T-cell (primary cell): ENCODE measurements at regions not wholly inside any gene's neighbourhood (a gene's known extent, or its start where the extent isn't known, plus 50 kb on each side); places are given as distances from the start of the nearest gene placed in this dataset.

Experiments
- ATAC-seq, 4 experiments: fragments of 200-7000 bp in 3 of 4; fragments of 150-1000 bp in 1 of 4; cut with Tn5 transposase; replicated peaks in 1 of 4; 1 replicate in 3 of 4; 2 replicates in 1 of 4; pipeline ENCODE4 v1.10.0; 2021; ENCODE audit warnings: moderate library complexity in 3 of 4, mild to moderate bottlenecking in 2 of 4, moderate number of reproducible peaks in 1 of 4
- CTCF ChIA-PET, 2 donors: fragments of 300-600 bp; sonication (Branson Sonifier 250); formaldehyde crosslinking; loops; one replicate each; lab custom pipeline; 2022; ENCODE audit warnings: antibody characterized with exemption in 2 of 2; lab: Charles Lee
- POLR2A ChIA-PET, 2 donors: fragments of 300-600 bp; sonication (Branson Sonifier 250); formaldehyde crosslinking; loops; one replicate each; lab custom pipeline; 2022; ENCODE audit warnings: antibody characterized with exemption in 2 of 2; lab: Charles Lee
- DNase-seq, 35 experiments: peaks; one replicate each; pipeline versions ENCODE4 v3.0.0 to v3.0.0-alpha.2; 2013 to 2023
- H3K27ac ChIP-seq: one replicate; pipeline ENCODE4 v1.5.1; 2013; ENCODE audit warnings: low read length
- H3K27me3 ChIP-seq, 2 experiments: replicated peaks in 1 of 2; 1 replicate in 1 of 2; 2 replicates in 1 of 2; pipeline versions ENCODE4 v1.6.1 to v1.7.0; 2013; ENCODE audit warnings: low read length in 1 of 2, mixed read lengths in 1 of 2; ENCODE audit not compliant: control insufficient read depth in 2 of 2, insufficient read depth in 2 of 2; ENCODE audit errors: extremely low read depth in 1 of 2
- H3K36me3 ChIP-seq, 2 donors: 1 replicate in 1 of 2; 2 replicates in 1 of 2; pipeline versions ENCODE4 v1.6.1 to v1.7.0; 2013; ENCODE audit warnings: low read length in 1 of 2; ENCODE audit not compliant: control insufficient read depth in 2 of 2, insufficient read depth in 1 of 2; ENCODE audit errors: extremely low read depth in 1 of 2
- H3K4me1 ChIP-seq, 2 experiments: 1 replicate in 1 of 2; 2 replicates in 1 of 2; pipeline versions ENCODE4 v1.6.1 to v1.7.0; 2013; ENCODE audit warnings: low read length in 2 of 2, mixed read lengths in 1 of 2; ENCODE audit not compliant: insufficient read depth in 2 of 2, control insufficient read depth in 1 of 2; ENCODE audit errors: extremely low read depth in 1 of 2
- H3K4me3 ChIP-seq, 2 donors: 1 replicate in 1 of 2; 2 replicates in 1 of 2; pipeline versions ENCODE4 v1.5.1 to v1.7.0; 2013; ENCODE audit warnings: mild to moderate bottlenecking in 2 of 2, low read length in 1 of 2, moderate library complexity in 1 of 2; ENCODE audit not compliant: control insufficient read depth in 1 of 2; ENCODE audit errors: extremely low read depth in 1 of 2
- H3K9me3 ChIP-seq: 2 replicates; pipeline ENCODE4 v1.7.0; 2013
- H3K27ac Mint-ChIP-seq, 2 donors: one replicate each; pipeline ENCODE4 v1.8.0; 2020 to 2021; ENCODE audit warnings: mild to moderate bottlenecking in 2 of 2, mixed read lengths in 2 of 2
- H3K27me3 Mint-ChIP-seq, 2 donors: one replicate each; pipeline ENCODE4 v1.8.0; 2021 to 2022; ENCODE audit warnings: mixed read lengths in 2 of 2
- H3K36me3 Mint-ChIP-seq: one replicate; pipeline ENCODE4 v1.8.0; 2021; ENCODE audit warnings: mixed read lengths
- H3K4me1 Mint-ChIP-seq, 3 donors: one replicate each; pipeline ENCODE4 v1.8.0; 2020 to 2022; ENCODE audit warnings: mixed read lengths in 3 of 3, mild to moderate bottlenecking in 1 of 3
- H3K4me3 Mint-ChIP-seq, 3 donors: one replicate each; pipeline ENCODE4 v1.8.0; 2020 to 2022; ENCODE audit warnings: mild to moderate bottlenecking in 3 of 3, mixed read lengths in 3 of 3, moderate library complexity in 3 of 3
- H3K9me3 Mint-ChIP-seq, 3 donors: one replicate each; pipeline ENCODE4 v1.8.0; 2020 to 2022; ENCODE audit warnings: mixed read lengths in 3 of 3
- WGBS: methylation state at CpG from one replicate; pipeline ENCODE4 v1.1.5; 2013; ENCODE audit warnings: missing lambda C conversion rate; ENCODE audit not compliant: insufficient coverage; 5-methylcytosine and 5-hydroxymethylcytosine counted together

GRCh38 chr2:176453784-176454183 is 184.5 kb downstream of the MTX2 start:
- no peak overlapping the region for H3K27ac ChIP-seq
- no peaks in the 10 kb centered on the region for H3K9me3 Mint-ChIP-seq
- H3K9me3 ChIP-seq: no peaks in the 10 kb centered on the region
- DNase-seq (no peak), ATAC-seq (no peak)
- H3K36me3 Mint-ChIP-seq: no peaks in the 10 kb centered on the region
- no peak overlapping the region for H3K27ac Mint-ChIP-seq
- POLR2A ChIA-PET: no interaction called here
- no peak overlapping the region for H3K4me3 Mint-ChIP-seq
- peaks cover 0 to 2% (median 0%) of the 10 kb centered on the region in 3 donors for H3K4me1 Mint-ChIP-seq
- WGBS: no CpG with 5 or more reads among the region's 2 CpGs
- peaks cover 0 to 7% of the 10 kb centered on the region in 2 experiments for H3K27me3 ChIP-seq
- H3K4me3 ChIP-seq: no peak overlapping the region
- H3K27me3 Mint-ChIP-seq: peaks cover 33 to 35% of the 10 kb centered on the region in 2 donors
- no peaks in the 10 kb centered on the region for H3K36me3 ChIP-seq
- H3K4me1 ChIP-seq: no peaks in the 10 kb centered on the region
- CTCF ChIA-PET: interaction anchor here (0.6 to 3.9 kb wide), 13 partner anchors 10 to 327 kb away, joined by 3 to 64 read pairs (median 5); no protein-coding TSS in a partner anchor

- no peak overlapping the region for H3K27ac ChIP-seq
- 0% methylated on average over 2 of the region's 11 CpGs for WGBS
- ChIA-PET CTCF (interaction anchor here (0.5 to 3.9 kb wide), 44 partner anchors 8 to 1445 kb away, joined by 3 to 64 read pairs (median 4); no protein-coding TSS in a partner anchor), POLR2A (interaction anchor here in 1 of 2 donors (0.6 kb wide), 2 partner anchors 315 to 328 kb away, joined by 3 to 7 read pairs; no protein-coding TSS in a partner anchor)
- Mint-ChIP-seq H3K27ac (no peak overlapping the region), H3K36me3 (no peaks in the 10 kb centered on the region), H3K4me3 (no peak overlapping the region), H3K4me1 (peaks cover 0 to 2% (median 0%) of the 10 kb centered on the region in 3 donors), H3K9me3 (no peaks in the 10 kb centered on the region), H3K27me3 (peaks cover 43 to 46% of the 10 kb centered on the region in 2 donors)
- H3K36me3 ChIP-seq: no peaks in the 10 kb centered on the region
- H3K4me3 ChIP-seq: no peak overlapping the region
- ATAC-seq: peak in 3 of 4 experiments; percentile 51 to 61 (median 54)
- peak; percentile 17 to 81 (median 69) for DNase-seq
- H3K27me3 ChIP-seq: peaks cover 0 to 7% of the 10 kb centered on the region in 2 experiments
- no peaks in the 10 kb centered on the region for H3K9me3 ChIP-seq
- no peaks in the 10 kb centered on the region for H3K4me1 ChIP-seq
Measured at GRCh38 chr2:176454893-176455815, 185.9 kb downstream of the MTX2 start.

- ATAC-seq: no peak
- Histone ChIP-seq H3K27me3 (peaks cover 0 to 7% of the 10 kb centered on the region in 2 experiments), H3K27ac (no peak overlapping the region), H3K4me3 (no peak overlapping the region), H3K9me3 (no peaks in the 10 kb centered on the region), H3K4me1 (no peaks in the 10 kb centered on the region), H3K36me3 (no peaks in the 10 kb centered on the region)
- peaks cover 0 to 2% (median 0%) of the 10 kb centered on the region in 3 donors for H3K4me1 Mint-ChIP-seq
- DNase-seq: no peak
- H3K27me3 Mint-ChIP-seq: peaks cover 44 to 46% of the 10 kb centered on the region in 2 donors
- POLR2A ChIA-PET: no interaction called here
- no peaks in the 10 kb centered on the region for H3K9me3 Mint-ChIP-seq
- no peak overlapping the region for H3K27ac Mint-ChIP-seq
- no peaks in the 10 kb centered on the region for H3K36me3 Mint-ChIP-seq
- WGBS: no CpG with 5 or more reads among the region's 3 CpGs
- no peak overlapping the region for H3K4me3 Mint-ChIP-seq
- CTCF ChIA-PET: interaction anchor here (0.7 to 3.9 kb wide), 20 partner anchors 9 to 1204 kb away, joined by 3 to 64 read pairs (median 5); no protein-coding TSS in a partner anchor
Measured at GRCh38 chr2:176455816-176456291, 186.6 kb downstream of the MTX2 start.

- no peaks in the 10 kb centered on the region for H3K36me3 Mint-ChIP-seq
- CTCF ChIA-PET: interaction anchor here in 1 of 2 donors (0.5 to 1.2 kb wide), 3 partner anchors 194 to 330 kb away, joined by 3 to 4 read pairs (median 3); no protein-coding TSS in a partner anchor
- H3K4me3 Mint-ChIP-seq: no peak overlapping the region
- POLR2A ChIA-PET: no interaction called here
- Histone ChIP-seq H3K36me3 (no peaks in the 10 kb centered on the region), H3K4me3 (no peak overlapping the region), H3K27me3 (peaks cover 0 to 5% of the 10 kb centered on the region in 2 experiments), H3K27ac (no peak overlapping the region), H3K4me1 (no peaks in the 10 kb centered on the region), H3K9me3 (no peaks in the 10 kb centered on the region)
- no peaks in the 10 kb centered on the region for H3K9me3 Mint-ChIP-seq
- peaks cover 0 to 2% (median 0%) of the 10 kb centered on the region in 3 donors for H3K4me1 Mint-ChIP-seq
- H3K27me3 Mint-ChIP-seq: peaks cover 45 to 48% of the 10 kb centered on the region in 2 donors
- ATAC-seq (no peak), DNase-seq (no peak)
- H3K27ac Mint-ChIP-seq: no peak overlapping the region
- no CpG with 5 or more reads among the region's 1 CpG for WGBS
Measured at GRCh38 chr2:176457481-176457880, 188.2 kb downstream of the MTX2 start.

DNA sequence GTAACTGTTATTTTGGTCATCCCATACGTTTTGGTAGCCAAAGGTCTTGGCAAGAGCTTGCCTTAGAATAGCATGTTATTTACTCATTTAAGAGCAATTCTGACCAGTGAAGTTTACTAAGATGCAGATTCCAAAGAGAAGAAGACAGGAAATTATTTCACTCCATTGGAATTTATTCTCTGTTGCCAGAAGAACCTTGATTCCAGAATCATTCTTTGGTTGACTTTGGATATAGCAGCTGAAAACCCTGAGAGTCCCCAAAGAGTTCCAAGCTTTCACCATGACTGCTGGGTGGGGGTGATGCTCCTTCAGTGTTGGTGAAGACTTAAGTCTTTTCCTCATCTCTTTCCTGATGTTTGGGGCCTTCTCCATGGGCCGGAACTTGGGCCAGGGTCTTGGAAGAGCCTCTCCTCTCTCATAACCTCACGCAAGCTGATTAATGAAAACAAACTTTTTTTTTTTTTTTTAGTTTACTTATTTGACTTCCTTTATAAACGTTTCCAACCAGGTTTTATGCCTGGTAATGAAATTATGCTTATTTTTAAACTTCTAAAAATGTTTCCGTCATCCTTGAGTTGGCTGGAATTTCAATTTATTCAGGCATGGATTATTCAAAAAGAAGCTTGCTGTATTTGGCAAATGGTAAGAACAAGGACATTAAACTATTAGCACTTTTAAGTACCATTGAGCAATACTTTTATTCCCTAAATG is 192.0 kb downstream of the MTX2 start:
- Mint-ChIP-seq H3K9me3 (no peaks in the 10 kb centered on the region), H3K36me3 (no peaks in the 10 kb centered on the region), H3K4me3 (no peak overlapping the region), H3K4me1 (no peaks in the 10 kb centered on the region), H3K27ac (no peak overlapping the region), H3K27me3 (peaks cover 48 to 52% of the 10 kb centered on the region in 2 donors)
- no CpG with 5 or more reads among the region's 5 CpGs for WGBS
- no peaks in the 10 kb centered on the region for H3K36me3 ChIP-seq
- no peaks in the 10 kb centered on the region for H3K27me3 ChIP-seq
- ChIA-PET POLR2A (no interaction called here), CTCF (interaction anchor here (0.7 kb wide), 6 partner anchors 10 to 968 kb away, joined by 3 to 7 read pairs (median 3); no protein-coding TSS in a partner anchor)
- H3K4me3 ChIP-seq: no peak overlapping the region
- ATAC-seq (no peak), DNase-seq (no peak)
- no peaks in the 10 kb centered on the region for H3K9me3 ChIP-seq
- no peak overlapping the region for H3K27ac ChIP-seq
- H3K4me1 ChIP-seq: no peaks in the 10 kb centered on the region
